Activated T-helper 9 cell treated with anti-CD3 and anti-CD28 coated beads, Interleukin-2, amount 50 U/mL, for 16 hours (primary cell): ENCODE measurements at regions not wholly inside any gene's neighbourhood (a gene's known extent, or its start where the extent isn't known, plus 50 kb on each side); places are given as distances from the start of the nearest gene placed in this dataset.

Source experiments
- DNase-seq: peaks from one replicate; pipeline ENCODE4 v3.0.0-alpha.2; 2020; ENCODE audit warnings: low read depth

- no peak for DNase-seq
These were observed 1609.3 kb upstream of the ZEB2 start for GRCh38 chr2:146129231-146129630.

GRCh38 chr2:146128216-146128615 lies 1608.3 kb upstream of the ZEB2 start:
- DNase-seq: no peak

GRCh38 chr2:146125551-146125950 lies 1605.6 kb upstream of the ZEB2 start:
- DNase-seq: no peak

- DNase-seq: no peak
These were observed 1604.8 kb upstream of the ZEB2 start for GRCh38 chr2:146124741-146125140.

- no peak for DNase-seq
These were observed 1603.8 kb upstream of the ZEB2 start for GRCh38 chr2:146123714-146124113.

GRCh38 chr2:146123256-146123655 lies 1603.3 kb upstream of the ZEB2 start:
- no peak for DNase-seq

GRCh38 chr2:146119586-146119985 lies 1599.7 kb upstream of the ZEB2 start:
- DNase-seq: no peak

- DNase-seq: no peak
These were observed 1589.1 kb upstream of the ZEB2 start for GRCh38 chr2:146108993-146109392.

- DNase-seq: no peak
These were observed 1574.3 kb upstream of the ZEB2 start for GRCh38 chr2:146094185-146094584.

GRCh38 chr2:146081459-146081858 lies 1561.5 kb upstream of the ZEB2 start:
- DNase-seq: no peak

- no peak for DNase-seq
These were observed 1561.0 kb upstream of the ZEB2 start for GRCh38 chr2:146080925-146081324.

- DNase-seq: no peak
These were observed 1559.3 kb upstream of the ZEB2 start for GRCh38 chr2:146079216-146079615.

GRCh38 chr2:146077156-146077555 lies 1557.2 kb upstream of the ZEB2 start:
- no peak for DNase-seq

- DNase-seq: no peak
These were observed 1548.1 kb upstream of the ZEB2 start for GRCh38 chr2:146068051-146068450.

GRCh38 chr2:146048141-146048540 lies 1528.2 kb upstream of the ZEB2 start:
- DNase-seq: no peak

- DNase-seq: no peak
These were observed 1521.5 kb upstream of the ZEB2 start for GRCh38 chr2:146041274-146041910.

- DNase-seq: no peak
These were observed 1520.1 kb upstream of the ZEB2 start for GRCh38 chr2:146040051-146040450.

- DNase-seq: no peak
These were observed 1518.1 kb upstream of the ZEB2 start for GRCh38 chr2:146038014-146038413.

GRCh38 chr2:146037334-146037870 lies 1517.5 kb upstream of the ZEB2 start:
- no peak for DNase-seq

- DNase-seq: no peak
These were observed 1511.2 kb upstream of the ZEB2 start for GRCh38 chr2:146031158-146031557.

GRCh38 chr2:146027156-146027555 lies 1507.2 kb upstream of the ZEB2 start:
- no peak for DNase-seq

GRCh38 chr2:146025519-146025918 lies 1505.6 kb upstream of the ZEB2 start:
- no peak for DNase-seq

GRCh38 chr2:146024212-146024743 lies 1504.4 kb upstream of the ZEB2 start:
- no peak for DNase-seq

- DNase-seq: no peak
These were observed 1484.5 kb upstream of the ZEB2 start for GRCh38 chr2:146004462-146004861.
